Activated T-cell treated with anti-CD3 and anti-CD28 coated beads, Interleukin-2, amount 50 U/mL, for 24 hours (primary cell): ENCODE measurements at regions not wholly inside any gene's neighbourhood (a gene's known extent, or its start where the extent isn't known, plus 50 kb on each side); places are given as distances from the start of the nearest gene placed in this dataset.
"Not testable (repeated sequence)": the region's sequence is repeated elsewhere in the genome, so short reads cannot be mapped to it uniquely, and the experiment has no call there.

Experiments
- DNase-seq: peaks from one replicate; pipeline ENCODE4 v3.0.0-alpha.2; 2020
- H3K27ac Mint-ChIP-seq: 2 replicates; pipeline ENCODE4 v1.8.0; 2020; ENCODE audit warnings: mild to moderate bottlenecking, mixed read lengths
- H3K27me3 Mint-ChIP-seq: 2 replicates; pipeline ENCODE4 v1.8.0; 2020; ENCODE audit warnings: mixed read lengths
- H3K36me3 Mint-ChIP-seq: 2 replicates; pipeline ENCODE4 v1.8.0; 2020; ENCODE audit warnings: low read depth, mixed read lengths
- H3K4me1 Mint-ChIP-seq: 2 replicates; pipeline ENCODE4 v1.8.0; 2020; ENCODE audit warnings: low read depth, mixed read lengths
- H3K4me3 Mint-ChIP-seq: 2 replicates; pipeline ENCODE4 v1.8.0; 2020; ENCODE audit warnings: mild to moderate bottlenecking, moderate library complexity, mixed read lengths
- H3K9me3 Mint-ChIP-seq: 2 replicates; pipeline ENCODE4 v1.8.0; 2020; ENCODE audit warnings: mixed read lengths

GRCh38 chr13:79626924-79627323 lies 146.0 kb downstream of the NDFIP2 start:
- no peak overlapping the region for H3K27ac Mint-ChIP-seq
- no peak for DNase-seq
- no peaks in the 10 kb centered on the region for H3K9me3 Mint-ChIP-seq
- H3K36me3 Mint-ChIP-seq = no peaks in the 10 kb centered on the region
- peaks cover 8% of the 10 kb centered on the region for H3K27me3 Mint-ChIP-seq
- H3K4me1 Mint-ChIP-seq = no peaks in the 10 kb centered on the region
- H3K4me3 Mint-ChIP-seq = no peak overlapping the region

- no peaks in the 10 kb centered on the region for H3K9me3 Mint-ChIP-seq
Measured at GRCh38 chr13:79625517-79625916, 144.6 kb downstream of the NDFIP2 start.

GRCh38 chr13:79621902-79622301 lies 140.9 kb downstream of the NDFIP2 start:
- DNase-seq = no peak
- H3K4me1 Mint-ChIP-seq = no peaks in the 10 kb centered on the region
- no peak overlapping the region for H3K4me3 Mint-ChIP-seq
- H3K36me3 Mint-ChIP-seq = no peaks in the 10 kb centered on the region
- H3K9me3 Mint-ChIP-seq = no peaks in the 10 kb centered on the region
- no peak overlapping the region for H3K27ac Mint-ChIP-seq
- H3K27me3 Mint-ChIP-seq = peaks cover 17% of the 10 kb centered on the region

More at GRCh38 chr13:79625517-79625916, 144.6 kb downstream of the NDFIP2 start:
- no peak for DNase-seq
- Mint-ChIP-seq H3K4me3 (no peak overlapping the region), H3K36me3 (no peaks in the 10 kb centered on the region), H3K4me1 (no peaks in the 10 kb centered on the region), H3K27ac (no peak overlapping the region), H3K27me3 (peaks cover 11% of the 10 kb centered on the region)

- Mint-ChIP-seq H3K27me3 (peaks cover 17% of the 10 kb centered on the region), H3K4me1 (no peaks in the 10 kb centered on the region), H3K27ac (no peak overlapping the region), H3K9me3 (no peaks in the 10 kb centered on the region), H3K4me3 (no peak overlapping the region), H3K36me3 (no peaks in the 10 kb centered on the region)
- DNase-seq = no peak
Measured at GRCh38 chr13:79621449-79621848, 140.5 kb downstream of the NDFIP2 start.

- no peaks in the 10 kb centered on the region for H3K9me3 Mint-ChIP-seq
- H3K27ac Mint-ChIP-seq = no peak overlapping the region
- H3K4me3 Mint-ChIP-seq = no peak overlapping the region
- H3K36me3 Mint-ChIP-seq = no peaks in the 10 kb centered on the region
- no peak for DNase-seq
- H3K4me1 Mint-ChIP-seq = no peaks in the 10 kb centered on the region
- peaks cover 14% of the 10 kb centered on the region for H3K27me3 Mint-ChIP-seq
Measured at GRCh38 chr13:79614250-79614918, 133.4 kb downstream of the NDFIP2 start.

GRCh38 chr13:79612604-79613003 lies 131.6 kb downstream of the NDFIP2 start:
- Mint-ChIP-seq H3K4me3 (no peak overlapping the region), H3K36me3 (no peaks in the 10 kb centered on the region), H3K27ac (no peak overlapping the region), H3K9me3 (no peaks in the 10 kb centered on the region), H3K4me1 (no peaks in the 10 kb centered on the region), H3K27me3 (peaks cover 10% of the 10 kb centered on the region)
- DNase-seq = no peak

- H3K9me3 Mint-ChIP-seq, H3K4me1 Mint-ChIP-seq, H3K27me3 Mint-ChIP-seq, H3K36me3 Mint-ChIP-seq, DNase-seq, H3K27ac Mint-ChIP-seq, H3K4me3 Mint-ChIP-seq: not testable (repeated sequence)
Measured at GRCh38 chr13:79607895-79608294, 126.9 kb downstream of the NDFIP2 start.
